D721Med (cell line): ENCODE measurements at regions not wholly inside any gene's neighbourhood (a gene's known extent, or its start where the extent isn't known, plus 50 kb on each side); places are given as distances from the start of the nearest gene placed in this dataset.

ENCODE experiments used
- DNase-seq: peaks from one replicate; pipeline ENCODE4 v3.0.0; 2011; ENCODE audit warnings: low spot score; ENCODE audit not compliant: insufficient read length
- FAIRE-seq: peaks from 2 replicates; lab custom pipeline; 2011; peaks lifted over from hg19 to GRCh38; lab: Jason Lieb, UNC
- TF ChIP-seq, protein P1 (sequence below): IDR thresholded peaks from 2 replicates; pipeline ENCODE4 v1.5.1; 2012; ENCODE audit warnings: mild to moderate bottlenecking, control low read depth; ENCODE audit not compliant: insufficient read depth; ENCODE audit errors: missing control alignments

DNA sequence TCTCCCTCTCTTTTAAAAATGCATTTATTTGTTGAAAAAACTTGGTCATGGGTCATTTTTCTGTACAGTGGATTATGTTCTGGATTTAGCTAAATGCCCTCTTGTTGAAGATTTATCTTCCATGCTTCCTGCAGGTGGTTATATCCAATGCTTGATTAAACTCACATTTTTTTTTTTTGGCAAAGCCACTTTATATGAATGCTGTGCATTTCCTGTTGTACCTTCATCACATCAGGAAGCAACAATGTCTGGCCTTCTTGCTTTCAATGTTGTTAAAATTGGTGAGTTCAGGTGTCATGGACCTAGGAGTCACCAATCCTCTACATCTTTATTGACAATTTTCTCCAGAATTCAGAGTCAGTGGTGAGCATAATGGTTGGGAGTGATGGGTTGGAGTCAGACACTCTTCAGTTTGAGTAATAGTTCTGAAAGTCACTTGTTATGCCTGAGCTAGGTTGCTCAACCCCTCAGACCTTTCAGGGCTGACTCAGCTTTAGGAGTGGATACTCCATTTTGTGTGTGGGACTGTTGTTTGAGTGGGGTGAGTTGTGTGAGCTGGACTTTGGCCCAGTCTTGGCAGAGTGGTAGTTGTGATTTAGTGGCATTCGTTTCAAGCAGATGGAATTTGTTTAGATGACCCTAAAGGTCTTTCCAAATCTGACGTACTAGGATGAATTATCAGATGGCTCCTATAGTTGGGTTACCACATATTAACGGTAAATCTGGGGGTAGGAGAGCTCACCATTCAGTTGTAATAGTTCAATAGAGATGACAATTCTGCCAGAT lies 213.5 kb upstream of the ZNF32 start:
- FAIRE-seq (no peak), DNase-seq (no peak)
- TF ChIP-seq, protein P1, sequence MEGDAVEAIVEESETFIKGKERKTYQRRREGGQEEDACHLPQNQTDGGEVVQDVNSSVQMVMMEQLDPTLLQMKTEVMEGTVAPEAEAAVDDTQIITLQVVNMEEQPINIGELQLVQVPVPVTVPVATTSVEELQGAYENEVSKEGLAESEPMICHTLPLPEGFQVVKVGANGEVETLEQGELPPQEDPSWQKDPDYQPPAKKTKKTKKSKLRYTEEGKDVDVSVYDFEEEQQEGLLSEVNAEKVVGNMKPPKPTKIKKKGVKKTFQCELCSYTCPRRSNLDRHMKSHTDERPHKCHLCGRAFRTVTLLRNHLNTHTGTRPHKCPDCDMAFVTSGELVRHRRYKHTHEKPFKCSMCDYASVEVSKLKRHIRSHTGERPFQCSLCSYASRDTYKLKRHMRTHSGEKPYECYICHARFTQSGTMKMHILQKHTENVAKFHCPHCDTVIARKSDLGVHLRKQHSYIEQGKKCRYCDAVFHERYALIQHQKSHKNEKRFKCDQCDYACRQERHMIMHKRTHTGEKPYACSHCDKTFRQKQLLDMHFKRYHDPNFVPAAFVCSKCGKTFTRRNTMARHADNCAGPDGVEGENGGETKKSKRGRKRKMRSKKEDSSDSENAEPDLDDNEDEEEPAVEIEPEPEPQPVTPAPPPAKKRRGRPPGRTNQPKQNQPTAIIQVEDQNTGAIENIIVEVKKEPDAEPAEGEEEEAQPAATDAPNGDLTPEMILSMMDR = no peak

DNA sequence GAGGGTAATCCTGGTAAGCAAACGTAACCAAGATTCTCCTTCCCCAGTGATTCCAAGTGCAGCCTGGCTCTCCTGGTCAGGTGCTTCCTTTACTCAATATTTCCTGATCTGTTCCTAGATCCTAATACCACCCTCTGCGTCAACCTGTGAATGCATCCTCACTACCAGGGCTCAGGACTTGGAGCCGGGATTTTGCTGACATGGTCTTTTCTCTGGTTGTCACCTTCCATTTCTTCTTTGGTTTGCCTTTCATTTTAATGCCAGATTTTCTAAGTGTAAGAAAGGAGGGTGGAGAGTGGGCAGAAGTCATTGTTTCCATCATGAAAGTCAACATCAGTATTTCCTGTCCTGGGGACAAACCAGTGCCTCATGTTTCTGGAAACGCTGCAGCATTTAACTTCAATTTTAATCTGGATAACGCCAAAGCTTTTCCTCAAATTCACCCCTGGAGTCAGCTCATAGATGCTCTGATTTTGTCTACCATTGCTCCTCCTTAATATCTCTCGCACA lies 210.4 kb upstream of the ZNF32 start:
- TF ChIP-seq, protein P1 = no peak

DNA sequence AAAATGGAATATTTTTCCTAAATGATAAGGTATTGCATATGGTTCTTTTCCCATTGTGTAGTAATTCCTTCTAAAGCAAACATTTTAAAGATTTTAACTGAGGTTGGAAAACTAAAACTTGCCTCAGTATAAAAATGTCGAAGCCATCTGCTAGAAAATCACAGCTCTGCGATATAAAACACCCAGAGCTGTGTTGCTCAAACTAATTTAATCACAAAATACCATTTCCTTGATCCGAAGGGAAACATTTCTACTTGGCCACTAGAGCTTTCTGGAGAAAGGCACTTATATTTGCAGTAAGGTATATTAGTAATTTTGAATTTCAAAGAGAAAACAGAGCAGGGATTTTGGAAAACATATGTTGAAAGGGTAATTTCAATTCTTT lies 209.2 kb upstream of the ZNF32 start:
- FAIRE-seq = no peak
- DNase-seq = no peak
- TF ChIP-seq, protein P1 = no peak

More for the DNA sequence above, 210.4 kb upstream of the ZNF32 start:
- DNase-seq (no peak), FAIRE-seq (no peak)

DNA sequence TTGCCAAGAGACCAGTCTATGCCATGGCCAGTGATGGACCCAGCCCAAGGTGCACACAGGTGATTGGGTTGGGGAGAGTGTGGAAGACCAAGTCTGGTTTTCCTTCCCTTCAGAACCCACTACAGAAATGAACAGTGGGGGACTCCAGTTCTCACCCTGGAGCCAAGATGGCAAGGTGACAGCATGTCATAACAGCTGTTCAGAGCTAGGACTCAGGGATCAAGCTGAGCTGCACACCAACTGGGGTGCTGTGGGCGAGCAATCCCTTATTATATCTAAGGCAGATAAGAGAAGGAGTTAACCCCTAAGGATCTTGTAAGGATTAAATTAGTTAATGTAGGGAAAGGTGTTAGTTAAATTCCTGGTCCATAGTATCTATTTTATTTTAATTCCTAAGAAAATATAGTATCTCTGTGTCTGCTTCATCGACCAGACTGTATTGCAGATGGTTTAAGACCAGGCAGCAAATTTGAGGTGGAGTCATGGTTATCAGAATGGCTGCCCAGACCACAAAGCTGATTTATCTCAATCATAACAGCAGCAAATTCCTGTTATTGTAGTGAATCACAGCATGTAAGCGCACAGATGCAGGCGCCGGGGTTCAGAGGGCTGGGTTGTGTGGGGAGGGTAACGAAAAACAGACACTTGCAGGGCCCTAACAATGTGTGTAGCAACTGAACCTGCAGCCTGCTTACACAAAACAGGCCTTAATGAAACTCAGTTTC lies 208.7 kb upstream of the ZNF32 start:
- FAIRE-seq (no peak), DNase-seq (no peak)
- TF ChIP-seq, protein P1 = no peak

DNA sequence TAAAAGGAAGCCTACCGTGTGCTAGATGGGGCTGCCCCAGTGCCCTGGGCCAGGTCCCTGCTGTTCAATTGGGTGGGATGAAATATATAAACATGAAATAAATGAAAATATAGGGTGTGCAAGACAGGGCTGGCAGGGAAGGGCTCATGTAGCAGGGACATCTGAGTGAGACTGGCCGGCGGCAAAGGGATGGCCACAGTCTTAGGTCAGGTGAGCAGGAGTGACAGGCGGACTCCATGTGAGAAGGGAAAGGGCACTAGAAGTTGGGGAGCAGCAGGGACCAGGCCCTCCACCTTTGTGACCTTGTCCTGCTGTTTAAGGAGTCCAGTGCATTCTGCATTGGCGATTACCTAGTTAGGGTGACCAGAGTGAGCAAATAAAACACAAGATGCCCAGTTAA lies 207.6 kb upstream of the ZNF32 start:
- DNase-seq = no peak
- TF ChIP-seq, protein P1 = no peak
- no peak for FAIRE-seq

DNA sequence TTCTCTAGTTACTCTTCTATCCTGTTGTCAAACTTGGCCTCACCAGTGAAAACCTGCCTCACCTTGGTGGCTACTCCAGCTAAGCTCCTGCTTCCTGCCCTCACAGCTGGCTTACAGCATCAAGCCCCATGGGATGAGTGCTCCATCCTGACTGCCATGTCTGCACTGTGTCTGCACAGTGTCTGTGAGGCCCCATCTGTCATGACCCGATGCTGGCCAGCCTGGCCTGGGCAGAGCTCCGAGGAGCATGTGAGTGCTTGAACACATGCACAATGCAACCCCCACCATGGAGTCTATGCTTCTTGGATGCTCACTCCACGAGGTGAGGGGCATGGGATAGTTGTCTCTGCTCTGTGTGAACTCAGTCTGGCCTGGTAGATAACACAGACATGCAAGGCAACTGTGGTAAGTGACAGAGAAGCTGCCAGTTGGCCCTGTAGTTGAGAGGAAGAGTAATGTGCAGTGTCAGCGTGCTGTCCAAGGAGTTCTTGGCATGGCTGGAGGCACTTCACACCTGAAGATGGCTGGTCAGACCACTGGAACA lies 207.1 kb upstream of the ZNF32 start:
- TF ChIP-seq, protein P1 = no peak
- FAIRE-seq = no peak

More for the DNA sequence above, 207.1 kb upstream of the ZNF32 start:
- no peak for DNase-seq
